Sigmoid colon (tissue), 4 donors: ENCODE measurements at regions not wholly inside any gene's neighbourhood (a gene's known extent, or its start where the extent isn't known, plus 50 kb on each side); places are given as distances from the start of the nearest gene placed in this dataset.
"Not testable (repeated sequence)": the region's sequence is repeated elsewhere in the genome, so short reads cannot be mapped to it uniquely, and the experiment has no call there.

Experiments
- EP300 ChIP-seq, 4 donors: sonication (generic); formaldehyde crosslinking; IDR thresholded peaks; one replicate each; pipeline ENCODE4 v1.6.1; 2017; ENCODE audit warnings: antibody characterized with exemption in 4 of 4
- POLR2A ChIP-seq, 2 donors: fragments of 450-650 bp; IDR thresholded peaks; one replicate each; pipeline ENCODE4 v1.6.1; 2016; ENCODE audit warnings: antibody characterized with exemption in 2 of 2, mild to moderate bottlenecking in 2 of 2, moderate library complexity in 2 of 2
- POLR2AphosphoS5 ChIP-seq, 4 donors: sonication (generic); formaldehyde crosslinking; IDR thresholded peaks; one replicate each; pipeline ENCODE4 v1.6.1; 2017; ENCODE audit warnings: antibody characterized with exemption in 4 of 4
- TF ChIP-seq, protein P1 (sequence below), 4 experiments: fragments of 450-650 bp in 3 of 4; fragments of 200-600 bp in 1 of 4; IDR thresholded peaks; one replicate each; pipeline ENCODE4 v1.5.1; 2016 to 2019; ENCODE audit warnings: antibody characterized with exemption in 4 of 4, mild to moderate bottlenecking in 3 of 4, moderate library complexity in 2 of 4

DNA sequence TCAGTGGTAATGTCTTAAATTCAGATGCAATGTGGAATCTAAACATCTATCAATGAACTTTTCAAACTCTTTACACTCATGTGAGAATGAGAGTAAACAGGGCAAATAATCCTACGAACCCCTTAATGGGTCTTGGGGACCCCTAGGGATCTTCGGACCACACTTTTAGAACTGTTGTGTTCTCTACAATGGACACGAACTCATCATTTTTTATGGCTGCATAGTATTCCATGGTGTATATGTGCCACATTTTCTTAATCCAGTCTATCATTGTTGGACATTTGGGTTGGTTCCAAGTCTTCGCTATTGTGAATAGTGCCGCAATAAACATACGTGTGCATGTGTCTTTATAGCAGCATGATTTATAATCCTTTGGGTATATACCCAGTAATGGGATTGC lies 148.0 kb upstream of the PTPN1 start:
- TF ChIP-seq EP300, POLR2AphosphoS5, POLR2A (IDR thresholded peaks at IDR 0.05): not testable (repeated sequence)
- TF ChIP-seq, protein P1, sequence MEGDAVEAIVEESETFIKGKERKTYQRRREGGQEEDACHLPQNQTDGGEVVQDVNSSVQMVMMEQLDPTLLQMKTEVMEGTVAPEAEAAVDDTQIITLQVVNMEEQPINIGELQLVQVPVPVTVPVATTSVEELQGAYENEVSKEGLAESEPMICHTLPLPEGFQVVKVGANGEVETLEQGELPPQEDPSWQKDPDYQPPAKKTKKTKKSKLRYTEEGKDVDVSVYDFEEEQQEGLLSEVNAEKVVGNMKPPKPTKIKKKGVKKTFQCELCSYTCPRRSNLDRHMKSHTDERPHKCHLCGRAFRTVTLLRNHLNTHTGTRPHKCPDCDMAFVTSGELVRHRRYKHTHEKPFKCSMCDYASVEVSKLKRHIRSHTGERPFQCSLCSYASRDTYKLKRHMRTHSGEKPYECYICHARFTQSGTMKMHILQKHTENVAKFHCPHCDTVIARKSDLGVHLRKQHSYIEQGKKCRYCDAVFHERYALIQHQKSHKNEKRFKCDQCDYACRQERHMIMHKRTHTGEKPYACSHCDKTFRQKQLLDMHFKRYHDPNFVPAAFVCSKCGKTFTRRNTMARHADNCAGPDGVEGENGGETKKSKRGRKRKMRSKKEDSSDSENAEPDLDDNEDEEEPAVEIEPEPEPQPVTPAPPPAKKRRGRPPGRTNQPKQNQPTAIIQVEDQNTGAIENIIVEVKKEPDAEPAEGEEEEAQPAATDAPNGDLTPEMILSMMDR (IDR thresholded peaks at IDR 0.05) = not testable (repeated sequence)
